Germinal center (tissue), 1 donor: ENCODE measurements at regions not wholly inside any gene's neighbourhood (a gene's known extent, or its start where the extent isn't known, plus 50 kb on each side); places are given as distances from the start of the nearest gene placed in this dataset.
A peak's percentile ranks its signal among the peaks of the same experiment; 100 is the strongest.

Experiments
- DNase-seq: peaks from one replicate; pipeline ENCODE4 v3.0.0; 2012; ENCODE audit warnings: mixed read lengths, low spot score

- no peak for DNase-seq
These were observed 113.5 kb downstream of the BTG1 start for GRCh38 chr12:92032101-92032500.

GRCh38 chr12:92030618-92031017 is 115.0 kb downstream of the BTG1 start:
- DNase-seq: peak; percentile 14

DNA sequence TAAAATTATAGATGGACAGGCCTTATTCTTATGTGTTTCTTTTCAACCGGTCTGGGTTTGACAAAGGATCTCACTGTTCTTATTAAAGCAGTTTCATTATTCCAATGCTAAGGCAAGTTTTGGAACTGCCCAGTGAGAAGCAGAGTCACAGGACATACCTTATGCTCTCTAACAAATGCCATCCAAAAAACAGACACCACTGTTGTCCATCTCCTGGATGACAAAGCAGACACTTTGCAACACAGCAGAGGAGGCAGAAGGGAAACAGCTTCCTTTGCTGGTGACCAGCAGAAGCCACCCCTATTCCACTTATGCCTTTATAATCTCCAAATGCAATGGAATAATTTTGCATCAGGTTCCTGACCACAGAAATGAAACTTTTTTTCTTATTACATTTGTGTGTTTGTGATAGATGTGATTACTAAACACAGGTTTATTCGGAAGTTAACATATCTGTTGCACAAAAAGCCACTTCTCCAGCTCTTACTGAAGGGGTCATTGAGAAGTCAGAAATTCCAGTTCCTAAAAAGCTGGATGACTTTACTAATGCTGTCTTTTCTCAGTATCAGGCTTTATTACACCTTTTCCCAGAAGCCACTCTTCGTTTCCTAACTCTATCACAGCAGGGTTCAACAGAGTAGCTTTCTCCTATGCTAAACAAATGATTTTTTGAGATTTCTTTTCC is 115.6 kb downstream of the BTG1 start:
- no peak for DNase-seq

DNA sequence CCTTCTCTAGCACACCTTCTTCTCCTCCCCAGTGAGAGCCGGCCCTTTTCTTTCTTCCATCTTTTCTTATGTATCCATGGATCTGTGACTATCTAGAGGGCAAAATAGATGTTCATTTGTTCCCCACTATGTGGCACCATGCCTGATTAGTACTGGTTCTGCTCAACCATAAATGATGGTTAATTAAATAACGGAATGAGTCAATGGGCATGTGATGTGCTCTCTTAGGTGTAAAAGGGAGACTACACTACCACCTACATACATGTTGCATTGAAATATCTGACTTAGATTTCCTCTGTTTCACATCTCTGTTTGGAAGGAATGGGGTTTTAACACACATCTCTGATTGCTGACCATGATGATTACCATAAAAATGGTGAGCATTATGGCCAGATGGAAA is 116.5 kb downstream of the BTG1 start:
- no peak for DNase-seq

- DNase-seq: no peak
These were observed 117.3 kb downstream of the BTG1 start for GRCh38 chr12:92028441-92028709.

DNA sequence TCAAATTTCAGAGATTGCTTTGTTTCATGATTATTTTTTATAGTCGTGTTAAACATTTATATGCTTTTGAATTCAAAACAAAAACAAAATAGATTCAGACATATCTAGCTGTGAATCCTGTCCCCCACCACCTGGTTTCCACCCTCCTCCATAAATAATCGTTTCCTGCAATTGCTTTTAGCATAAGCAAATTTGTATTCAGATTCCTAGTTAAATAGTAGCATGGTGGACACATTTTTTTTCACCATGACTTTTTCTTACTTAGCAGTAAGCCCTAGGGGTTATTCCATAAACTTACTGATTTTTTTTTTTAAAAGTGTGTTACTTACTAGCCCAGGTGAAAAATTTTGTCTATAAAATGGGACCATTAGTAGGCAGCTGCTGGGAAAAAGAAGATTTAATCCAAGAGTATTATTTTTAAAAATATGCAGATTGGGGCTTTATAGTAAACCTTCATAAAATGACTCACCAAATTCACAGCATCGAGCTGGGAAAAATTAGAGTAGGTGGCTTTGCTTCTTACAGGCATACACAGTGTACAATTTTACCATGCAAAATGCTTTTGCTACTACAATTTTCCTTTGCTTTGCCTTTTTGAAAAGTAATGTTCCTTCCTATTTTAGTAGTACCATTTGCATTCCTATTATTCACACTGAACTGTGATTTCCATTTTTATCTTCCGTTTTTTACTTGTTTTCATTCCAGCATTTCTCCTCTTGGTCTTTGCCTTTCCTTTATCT is 117.8 kb downstream of the BTG1 start:
- DNase-seq: no peak

DNA sequence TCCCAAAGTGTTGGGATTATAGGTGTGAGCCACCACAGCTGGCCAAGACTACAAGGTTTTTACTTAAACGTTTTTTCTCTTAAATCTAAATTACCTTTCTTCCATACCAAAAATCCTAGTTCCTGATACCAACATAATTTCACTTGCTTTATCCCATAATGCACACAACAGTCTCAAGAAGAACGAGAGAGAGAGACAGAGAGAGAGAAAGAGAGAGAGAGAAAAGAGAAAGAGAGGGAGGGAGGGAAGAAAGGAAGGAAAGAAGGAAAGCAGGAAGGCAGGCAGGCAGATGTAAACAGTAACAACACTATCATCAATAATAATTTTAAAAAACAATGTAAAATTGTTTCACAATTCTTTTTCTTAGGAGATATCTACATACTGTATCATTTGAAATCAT is 118.4 kb downstream of the BTG1 start:
- DNase-seq: no peak

DNA sequence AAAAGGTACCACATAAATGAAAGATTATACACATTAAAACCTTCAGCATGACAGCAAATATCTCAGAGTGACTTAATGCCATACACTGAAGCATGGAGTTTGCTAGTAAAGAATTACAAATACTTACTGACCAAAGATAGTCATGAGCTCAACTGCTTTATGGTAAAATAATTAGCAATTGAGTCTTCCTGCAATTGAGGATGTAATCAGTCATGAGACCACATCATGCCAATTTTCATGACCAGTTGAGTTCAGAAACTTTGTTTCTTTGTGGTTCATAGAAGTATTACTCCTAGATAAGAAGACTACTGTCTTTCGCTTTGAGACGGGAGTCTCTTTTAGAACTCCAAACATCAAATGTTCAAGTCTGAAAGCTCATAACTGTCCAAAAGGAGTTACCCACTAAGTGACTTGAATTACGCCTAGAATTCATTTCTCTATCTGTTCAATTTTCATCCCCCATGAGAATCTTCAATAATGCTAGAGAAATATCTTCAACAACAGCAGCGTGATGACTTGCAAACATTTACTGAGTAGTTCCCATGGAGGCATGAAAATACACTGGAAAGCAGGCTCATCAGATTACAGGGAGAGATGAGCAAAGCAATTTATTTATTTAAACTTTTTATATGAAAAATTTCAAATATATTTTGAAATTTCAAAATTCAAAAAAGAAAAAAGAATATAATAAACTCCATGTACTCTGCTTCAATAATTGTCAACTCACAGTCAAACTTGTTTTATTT is 120.0 kb downstream of the BTG1 start:
- no peak for DNase-seq

- no peak for DNase-seq
These were observed 123.6 kb downstream of the BTG1 start for GRCh38 chr12:92022093-92022492.

GRCh38 chr12:92021666-92022035 is 124.0 kb downstream of the BTG1 start:
- no peak for DNase-seq

DNA sequence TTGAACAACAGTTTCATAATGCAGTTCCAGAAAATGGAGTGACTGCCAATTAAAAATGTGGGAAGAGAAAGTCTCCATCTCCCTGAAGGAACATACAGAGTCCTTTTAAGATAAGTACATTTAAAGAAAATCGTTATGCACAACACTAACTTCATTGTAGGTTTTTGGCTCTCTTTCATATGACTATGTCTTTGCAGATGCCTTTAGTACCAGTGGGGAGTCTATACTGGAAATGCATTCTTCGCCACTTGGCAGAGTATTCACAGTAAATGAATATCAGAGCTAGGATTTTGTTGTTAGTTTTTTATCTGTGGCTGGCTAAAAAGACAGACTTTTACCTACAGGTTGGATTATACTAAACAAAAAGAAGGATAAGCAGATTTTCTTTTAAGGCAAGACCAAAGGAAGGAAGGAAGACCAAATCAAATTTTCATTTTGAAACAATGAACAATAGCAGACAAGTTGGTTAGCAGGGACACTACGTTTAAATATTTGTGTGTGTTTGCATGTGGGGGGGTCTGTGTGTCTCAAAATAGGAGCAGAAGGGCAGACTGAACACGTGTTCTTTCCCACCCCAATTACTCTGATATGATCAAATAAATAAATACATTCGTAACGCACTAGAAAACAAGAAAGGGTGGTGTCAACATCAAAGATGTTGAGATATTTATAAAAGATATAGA is 124.5 kb downstream of the BTG1 start:
- DNase-seq: no peak

DNA sequence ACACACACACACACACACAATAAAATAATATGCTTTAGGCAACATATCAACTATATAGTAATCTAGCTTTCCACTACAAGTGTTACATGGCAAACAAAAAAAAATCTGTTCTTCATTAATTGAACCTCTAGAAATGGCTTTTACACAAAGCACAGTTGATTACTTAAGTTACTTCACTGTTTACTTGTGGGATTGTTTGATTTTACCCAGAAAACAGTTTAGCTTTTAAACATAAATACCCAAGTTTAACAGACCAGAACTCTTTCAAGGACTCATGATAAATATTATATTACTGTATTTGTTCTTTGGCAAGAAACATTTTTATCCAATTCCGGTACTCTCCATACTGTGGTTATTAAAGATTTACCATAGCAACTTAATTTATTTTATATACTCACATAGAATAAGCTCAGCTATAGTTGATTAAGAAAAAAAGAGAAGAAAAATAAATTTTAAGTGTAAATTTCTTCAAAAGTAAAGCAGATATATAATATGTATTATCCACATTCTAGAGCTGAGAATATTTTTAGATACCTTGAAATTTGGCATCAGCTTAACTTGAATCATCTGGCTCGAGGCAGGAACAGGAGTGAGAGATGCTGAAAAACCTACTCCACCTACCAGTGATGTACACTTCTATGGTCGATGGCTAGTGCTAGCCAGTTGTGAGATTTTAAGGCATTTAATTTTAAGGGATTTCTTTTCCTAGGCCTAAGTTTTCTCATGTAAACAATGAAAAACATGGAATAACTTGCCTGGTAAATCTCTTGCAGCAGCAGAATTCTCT is 126.0 kb downstream of the BTG1 start:
- DNase-seq: no peak

GRCh38 chr12:92012691-92013090 is 133.0 kb downstream of the BTG1 start:
- no peak for DNase-seq

GRCh38 chr12:92010853-92011701 is 134.6 kb downstream of the BTG1 start:
- no peak for DNase-seq

GRCh38 chr12:92010368-92010767 is 135.3 kb downstream of the BTG1 start:
- no peak for DNase-seq

DNA sequence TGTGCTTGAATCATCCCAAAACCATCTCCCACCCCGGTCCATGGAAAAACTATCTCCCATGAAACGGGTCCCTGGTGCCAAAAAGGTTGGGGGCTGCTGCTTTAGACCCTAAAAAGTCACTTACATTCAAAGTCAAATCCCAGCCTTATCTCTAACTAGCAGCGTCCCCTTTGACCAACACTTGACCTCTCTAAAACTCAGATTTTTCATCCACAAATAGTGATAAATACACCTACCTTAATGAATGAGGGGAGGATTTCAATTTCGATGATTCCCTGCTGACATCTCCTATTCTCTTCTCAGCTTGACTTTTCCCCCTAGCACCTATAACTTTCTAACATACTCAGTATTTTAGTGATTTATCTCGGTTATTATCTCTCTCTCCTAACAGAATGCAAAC is 137.3 kb downstream of the BTG1 start:
- DNase-seq: no peak

GRCh38 chr12:92007787-92008186 is 137.9 kb downstream of the BTG1 start:
- no peak for DNase-seq

GRCh38 chr12:92003701-92004100 is 141.9 kb downstream of the BTG1 start:
- no peak for DNase-seq

DNA sequence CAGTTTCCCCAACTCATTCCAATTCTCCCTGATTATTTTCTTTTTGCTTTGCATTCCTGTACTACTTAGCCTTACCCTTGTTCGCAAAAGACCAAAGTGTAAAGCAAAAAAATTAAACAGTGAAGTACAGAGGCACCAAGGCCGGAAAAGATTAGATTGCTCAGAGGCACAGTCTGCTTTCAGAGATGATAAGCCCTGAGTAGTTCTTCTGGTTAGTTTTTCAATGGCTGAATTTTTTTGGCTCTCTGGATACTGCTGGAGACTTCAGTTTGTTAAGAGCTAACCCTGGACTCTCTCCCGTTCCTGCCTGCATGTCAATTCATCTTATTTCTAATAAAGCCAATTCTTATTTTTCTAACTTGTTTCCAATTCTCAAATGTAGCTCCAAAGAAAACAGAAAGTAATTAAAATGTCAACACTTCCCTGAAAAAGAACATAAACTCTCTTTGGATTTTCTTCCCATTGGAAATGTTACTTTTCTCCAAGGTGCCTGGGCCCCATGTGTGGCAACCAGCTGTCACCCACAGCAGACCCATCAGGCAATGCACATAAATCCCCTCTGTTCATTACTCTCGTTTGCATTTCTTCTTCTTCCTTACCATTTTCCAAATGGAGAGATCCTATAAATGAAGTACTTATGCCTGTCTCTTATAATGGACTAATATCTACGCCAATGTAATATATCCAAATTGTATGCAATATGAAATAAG is 142.8 kb downstream of the BTG1 start:
- DNase-seq: no peak

DNA sequence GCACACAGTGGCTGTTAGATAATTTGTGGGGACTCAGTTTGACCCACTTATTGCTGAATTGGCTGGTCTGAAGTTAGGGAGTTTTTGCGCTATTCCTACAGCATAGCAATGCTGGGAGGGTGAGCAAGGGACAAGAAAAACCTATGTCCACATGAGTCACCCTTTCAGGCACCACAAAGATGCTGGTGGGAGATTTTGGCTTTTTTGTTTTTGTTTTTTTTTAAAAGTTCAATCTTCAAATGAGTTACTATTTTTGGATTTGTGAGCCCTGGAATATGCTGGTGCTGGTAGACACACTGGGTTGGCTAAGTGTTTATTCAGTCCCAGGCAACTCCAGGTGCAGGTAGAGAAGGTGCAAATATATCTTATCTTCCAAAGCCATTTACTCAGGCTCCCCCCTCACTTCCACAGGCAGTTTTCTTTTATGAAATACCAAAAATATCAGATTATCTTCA is 143.4 kb downstream of the BTG1 start:
- DNase-seq: no peak
